Mammary epithelial cell (primary cell): ENCODE measurements at regions not wholly inside any gene's neighbourhood (a gene's known extent, or its start where the extent isn't known, plus 50 kb on each side); places are given as distances from the start of the nearest gene placed in this dataset.
"Not testable (repeated sequence)": the region's sequence is repeated elsewhere in the genome, so short reads cannot be mapped to it uniquely, and the experiment has no call there.

Source experiments
- EZH2 ChIP-seq: IDR thresholded peaks from 2 replicates; pipeline ENCODE4 v1.6.1; 2012; ENCODE audit warnings: low read length, inconsistent platforms, borderline replicate concordance
- TF ChIP-seq, protein P1 (sequence below), 2 donors: IDR thresholded peaks in 1 of 2; conservative IDR thresholded peaks in 1 of 2; 2 replicates each; pipeline ENCODE4 v1.5.1; 2011 to 2012; ENCODE audit warnings: inconsistent platforms in 2 of 2, low read length in 2 of 2, mild to moderate bottlenecking in 2 of 2, control low read depth in 1 of 2, low read depth in 1 of 2; ENCODE audit not compliant: insufficient read depth in 1 of 2; ENCODE audit errors: extremely low read depth in 1 of 2

DNA sequence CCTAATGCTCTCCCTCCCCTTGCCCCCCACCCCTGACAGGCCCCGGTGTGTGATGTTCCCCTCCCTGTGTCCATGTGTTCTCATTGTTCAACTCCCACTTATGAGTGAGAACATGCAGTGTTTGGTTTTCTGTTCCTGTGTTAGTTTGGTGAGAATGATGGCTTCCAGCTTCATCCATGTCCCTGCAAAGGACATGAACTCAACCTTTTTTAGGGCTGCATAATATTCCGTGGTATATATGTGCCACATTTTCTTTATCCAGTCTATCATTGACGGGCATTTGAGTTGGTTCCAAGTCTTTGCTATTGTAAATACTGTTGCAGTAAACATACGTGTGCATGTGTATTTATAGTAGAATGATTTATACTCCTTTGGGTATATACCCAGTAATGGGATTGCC, 69.5 kb downstream of the HINT1 start:
- TF ChIP-seq, protein P1, sequence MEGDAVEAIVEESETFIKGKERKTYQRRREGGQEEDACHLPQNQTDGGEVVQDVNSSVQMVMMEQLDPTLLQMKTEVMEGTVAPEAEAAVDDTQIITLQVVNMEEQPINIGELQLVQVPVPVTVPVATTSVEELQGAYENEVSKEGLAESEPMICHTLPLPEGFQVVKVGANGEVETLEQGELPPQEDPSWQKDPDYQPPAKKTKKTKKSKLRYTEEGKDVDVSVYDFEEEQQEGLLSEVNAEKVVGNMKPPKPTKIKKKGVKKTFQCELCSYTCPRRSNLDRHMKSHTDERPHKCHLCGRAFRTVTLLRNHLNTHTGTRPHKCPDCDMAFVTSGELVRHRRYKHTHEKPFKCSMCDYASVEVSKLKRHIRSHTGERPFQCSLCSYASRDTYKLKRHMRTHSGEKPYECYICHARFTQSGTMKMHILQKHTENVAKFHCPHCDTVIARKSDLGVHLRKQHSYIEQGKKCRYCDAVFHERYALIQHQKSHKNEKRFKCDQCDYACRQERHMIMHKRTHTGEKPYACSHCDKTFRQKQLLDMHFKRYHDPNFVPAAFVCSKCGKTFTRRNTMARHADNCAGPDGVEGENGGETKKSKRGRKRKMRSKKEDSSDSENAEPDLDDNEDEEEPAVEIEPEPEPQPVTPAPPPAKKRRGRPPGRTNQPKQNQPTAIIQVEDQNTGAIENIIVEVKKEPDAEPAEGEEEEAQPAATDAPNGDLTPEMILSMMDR (conservative IDR thresholded peaks at IDR 0.05 in 1 of 2, IDR thresholded peaks at IDR 0.05 in 1 of 2; ENCODE audit: extremely low read depth in 1 of 2, insufficient read depth in 1 of 2, low read depth in 1 of 2, low read length in 2 of 2): not testable (repeated sequence)
- TF ChIP-seq EZH2: not testable (repeated sequence)
